ENCODE measurements at regions not wholly inside any gene's neighbourhood (a gene's known extent, or its start where the extent isn't known, plus 50 kb on each side); places are given as distances from the start of the nearest gene placed in this dataset.
"Not testable (repeated sequence)": the region's sequence is repeated elsewhere in the genome, so short reads cannot be mapped to it uniquely, and the experiment has no call there.

DNA sequence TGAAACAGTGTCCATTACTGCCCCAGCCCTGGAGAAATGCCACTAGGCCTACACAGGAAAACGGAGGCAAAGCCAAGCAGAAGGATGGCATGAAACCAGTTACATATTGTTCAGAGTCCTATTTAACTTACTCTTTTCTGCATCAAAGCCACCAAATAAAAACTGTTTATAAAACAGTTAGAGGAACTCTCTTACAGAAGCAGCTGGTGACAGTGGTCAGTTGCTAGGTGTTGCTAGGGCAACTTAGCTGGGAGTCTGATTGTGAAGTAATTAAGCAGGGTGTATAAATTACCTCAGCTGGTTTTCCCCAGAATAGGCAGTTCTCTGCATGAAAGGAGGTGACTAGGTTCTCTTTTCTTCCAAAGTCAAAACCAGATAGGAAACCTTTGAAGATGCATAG, 115.6 kb upstream of the ZBED5 start:
- no peaks in the 10 kb centered on the region for H3K4me1 ChIP-seq (ENCODE audit: control insufficient read depth, insufficient read depth, low read length)
- DNase-seq (ENCODE audit: low read depth, low spot score): no peak
- WGBS (ENCODE audit: insufficient coverage, insufficient read length): no CpG with 5 or more reads among the region's 1 CpG
- H3K27ac ChIP-seq (ENCODE audit: low read length): no peak overlapping the region
- H3K36me3 ChIP-seq (ENCODE audit: control insufficient read depth, insufficient read depth, low read length): no peaks in the 10 kb centered on the region
- H3K27me3 ChIP-seq (ENCODE audit: control insufficient read depth, insufficient read depth, low read length): no peaks in the 10 kb centered on the region
- no peak overlapping the region for H3K4me3 ChIP-seq (ENCODE audit: low read length)
- no peaks in the 10 kb centered on the region for H3K9me3 ChIP-seq (ENCODE audit: control insufficient read depth, insufficient read depth, low read length)

DNA sequence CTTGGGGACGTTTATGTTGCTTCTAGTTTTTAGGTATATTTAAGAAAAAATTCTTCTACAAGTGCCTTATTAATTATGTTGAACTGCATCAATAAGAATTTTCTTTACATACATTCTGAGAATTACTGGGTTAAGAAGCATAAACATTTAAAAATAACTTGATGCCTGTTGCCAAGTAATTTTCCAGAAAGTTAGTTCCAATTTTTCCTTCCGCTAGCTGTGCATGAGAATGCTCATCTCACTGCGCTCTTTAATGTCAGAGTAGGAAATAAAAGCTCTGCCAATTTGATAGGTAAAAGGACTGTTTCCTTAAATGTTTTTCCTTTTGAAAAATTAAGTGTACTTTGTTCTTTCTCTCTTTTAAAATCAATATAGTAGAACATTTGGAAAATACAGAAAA, 113.1 kb upstream of the ZBED5 start:
- no peaks in the 10 kb centered on the region for H3K4me1 ChIP-seq (ENCODE audit: control insufficient read depth, insufficient read depth, low read length)
- no peak overlapping the region for H3K4me3 ChIP-seq (ENCODE audit: low read length)
- WGBS (ENCODE audit: insufficient coverage, insufficient read length): no CpG with 5 or more reads among the region's 3 CpGs
- DNase-seq (ENCODE audit: low read depth, low spot score): no peak
- H3K9me3 ChIP-seq (ENCODE audit: control insufficient read depth, insufficient read depth, low read length): no peaks in the 10 kb centered on the region
- no peaks in the 10 kb centered on the region for H3K27me3 ChIP-seq (ENCODE audit: control insufficient read depth, insufficient read depth, low read length)
- H3K36me3 ChIP-seq (ENCODE audit: control insufficient read depth, insufficient read depth, low read length): no peaks in the 10 kb centered on the region
- H3K27ac ChIP-seq (ENCODE audit: low read length): no peak overlapping the region

DNA sequence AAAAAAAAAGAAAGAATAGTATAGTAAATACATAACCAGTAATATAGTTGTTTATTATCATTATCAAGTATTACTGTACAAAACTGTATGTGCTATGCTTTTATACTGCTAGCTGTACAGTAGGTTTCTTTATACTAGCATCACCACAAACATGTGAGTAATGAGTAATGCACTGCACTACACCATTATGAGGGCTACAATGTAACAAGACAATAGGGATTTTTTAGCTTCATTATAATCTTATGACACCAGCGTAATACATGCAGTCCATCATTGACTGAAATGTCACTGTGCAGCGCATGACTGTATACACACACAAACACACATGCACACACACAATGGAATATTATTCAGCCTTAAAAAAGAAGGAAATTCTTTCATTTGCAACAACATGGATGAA, 111.5 kb upstream of the ZBED5 start:
- no CpG with 5 or more reads among the region's 2 CpGs for WGBS (ENCODE audit: insufficient coverage, insufficient read length)

DNA sequence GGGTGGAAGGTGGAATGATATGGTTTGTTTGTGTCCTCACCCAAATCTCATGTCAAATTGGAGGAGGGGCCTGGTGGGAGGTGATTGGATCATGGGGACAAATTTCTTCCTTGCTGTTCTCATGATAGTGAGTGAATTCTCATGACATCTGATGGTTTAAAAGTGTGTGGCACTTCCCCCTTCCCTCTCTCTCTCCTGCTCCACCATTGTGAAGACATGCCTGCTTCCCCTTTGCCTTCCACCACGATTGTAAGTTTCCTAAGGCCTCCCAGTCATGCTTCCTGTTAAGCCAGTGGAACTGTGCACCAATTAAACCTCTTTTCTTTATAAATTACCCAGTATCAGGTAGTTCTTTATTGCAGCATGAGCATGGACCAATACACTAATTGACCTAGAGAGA, 99.0 kb upstream of the ZBED5 start:
- not testable (repeated sequence) for H3K36me3 ChIP-seq (ENCODE audit: control insufficient read depth, insufficient read depth, low read length); H3K27me3 ChIP-seq (ENCODE audit: control insufficient read depth, insufficient read depth, low read length); H3K9me3 ChIP-seq (ENCODE audit: control insufficient read depth, insufficient read depth, low read length); DNase-seq (ENCODE audit: low read depth, low spot score); H3K27ac ChIP-seq (ENCODE audit: low read length); H3K4me3 ChIP-seq (ENCODE audit: low read length); H3K4me1 ChIP-seq (ENCODE audit: control insufficient read depth, insufficient read depth, low read length)
- WGBS (ENCODE audit: insufficient coverage, insufficient read length): no CpG with 5 or more reads among the region's 1 CpG

More for the DNA sequence above, 111.5 kb upstream of the ZBED5 start:
- Histone ChIP-seq H3K27ac (ENCODE audit: low read length) (no peak overlapping the region), H3K4me1 (ENCODE audit: control insufficient read depth, insufficient read depth, low read length) (no peaks in the 10 kb centered on the region), H3K27me3 (ENCODE audit: control insufficient read depth, insufficient read depth, low read length) (no peaks in the 10 kb centered on the region), H3K4me3 (ENCODE audit: low read length) (no peak overlapping the region), H3K36me3 (ENCODE audit: control insufficient read depth, insufficient read depth, low read length) (no peaks in the 10 kb centered on the region), H3K9me3 (ENCODE audit: control insufficient read depth, insufficient read depth, low read length) (no peaks in the 10 kb centered on the region)
- no peak for DNase-seq (ENCODE audit: low read depth, low spot score)

DNA sequence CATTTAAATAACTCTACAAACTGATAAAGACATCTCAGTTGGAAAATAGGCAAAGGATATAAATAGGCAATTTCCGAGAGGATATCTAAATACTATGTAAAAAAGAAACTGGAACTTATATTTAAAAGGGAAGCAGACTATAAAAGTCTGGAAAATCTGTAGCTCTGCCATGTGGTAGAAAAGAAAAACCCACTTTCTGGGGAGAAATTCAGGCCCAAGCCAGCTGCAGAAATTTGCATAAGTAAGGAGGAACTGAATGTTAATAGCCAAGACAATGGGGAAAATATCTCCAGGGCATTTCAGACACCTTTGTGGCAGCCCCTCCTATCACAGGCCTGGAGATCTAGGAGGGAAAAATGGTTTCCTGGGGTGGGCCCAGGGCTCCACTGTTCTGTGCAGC, 97.8 kb upstream of the ZBED5 start:
- WGBS (ENCODE audit: insufficient coverage, insufficient read length): no CpG with 5 or more reads among the region's 1 CpG
- Histone ChIP-seq H3K9me3 (ENCODE audit: control insufficient read depth, insufficient read depth, low read length) (no peaks in the 10 kb centered on the region), H3K4me1 (ENCODE audit: control insufficient read depth, insufficient read depth, low read length) (no peaks in the 10 kb centered on the region), H3K27ac (ENCODE audit: low read length) (no peak overlapping the region), H3K36me3 (ENCODE audit: control insufficient read depth, insufficient read depth, low read length) (no peaks in the 10 kb centered on the region), H3K4me3 (ENCODE audit: low read length) (no peak overlapping the region), H3K27me3 (ENCODE audit: control insufficient read depth, insufficient read depth, low read length) (no peaks in the 10 kb centered on the region)
- DNase-seq (ENCODE audit: low read depth, low spot score): no peak

DNA sequence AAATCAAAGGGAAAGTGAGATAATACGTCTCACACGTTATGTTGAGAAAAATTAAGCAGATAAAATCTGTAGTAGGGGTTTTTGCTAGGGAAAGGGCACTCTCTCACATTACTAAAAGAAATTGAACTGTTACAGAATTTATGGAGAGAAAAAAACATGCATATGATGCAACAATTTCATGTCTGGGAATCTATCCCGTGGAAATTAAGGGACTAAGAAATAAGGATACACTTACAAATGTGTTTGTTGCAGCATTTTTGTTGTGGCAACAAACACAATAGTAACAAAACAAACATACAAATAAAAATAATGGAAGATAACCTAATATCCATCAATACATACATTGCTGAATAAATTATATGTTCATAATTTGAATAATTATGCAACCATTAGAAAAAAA, 96.3 kb upstream of the ZBED5 start:
- no peak for DNase-seq (ENCODE audit: low read depth, low spot score)
- no peaks in the 10 kb centered on the region for H3K4me1 ChIP-seq (ENCODE audit: control insufficient read depth, insufficient read depth, low read length)
- no peak overlapping the region for H3K27ac ChIP-seq (ENCODE audit: low read length)
- H3K27me3 ChIP-seq (ENCODE audit: control insufficient read depth, insufficient read depth, low read length): no peaks in the 10 kb centered on the region
- H3K36me3 ChIP-seq (ENCODE audit: control insufficient read depth, insufficient read depth, low read length): no peaks in the 10 kb centered on the region
- no peaks in the 10 kb centered on the region for H3K9me3 ChIP-seq (ENCODE audit: control insufficient read depth, insufficient read depth, low read length)
- WGBS (ENCODE audit: insufficient coverage, insufficient read length): no CpG with 5 or more reads among the region's 3 CpGs
- H3K4me3 ChIP-seq (ENCODE audit: low read length): no peak overlapping the region

DNA sequence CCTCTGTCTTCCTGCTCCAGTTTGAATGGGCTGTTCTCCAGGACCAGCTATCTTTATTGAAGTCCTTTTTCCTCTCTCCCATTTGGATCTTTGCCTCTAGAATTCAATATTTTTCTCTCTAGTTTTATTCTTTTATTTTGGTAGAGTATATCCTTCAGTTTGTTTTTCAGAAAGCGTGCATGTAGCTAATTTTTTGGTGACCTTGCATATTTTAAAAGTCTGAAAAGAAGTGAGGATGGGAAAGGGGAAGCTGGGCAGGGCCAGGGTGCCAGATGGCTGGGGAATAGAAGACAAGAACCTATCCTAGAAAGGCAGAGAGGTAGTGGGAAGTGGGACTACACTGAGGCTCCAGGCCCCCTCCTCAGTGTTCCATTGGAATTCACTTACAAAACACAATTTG, 95.0 kb upstream of the ZBED5 start:
- Histone ChIP-seq H3K4me3 (ENCODE audit: low read length) (no peak overlapping the region), H3K27ac (ENCODE audit: low read length) (no peak overlapping the region), H3K27me3 (ENCODE audit: control insufficient read depth, insufficient read depth, low read length) (no peaks in the 10 kb centered on the region), H3K4me1 (ENCODE audit: control insufficient read depth, insufficient read depth, low read length) (no peaks in the 10 kb centered on the region), H3K36me3 (ENCODE audit: control insufficient read depth, insufficient read depth, low read length) (no peaks in the 10 kb centered on the region), H3K9me3 (ENCODE audit: control insufficient read depth, insufficient read depth, low read length) (no peaks in the 10 kb centered on the region)
- no CpG with 5 or more reads among the region's 1 CpG for WGBS (ENCODE audit: insufficient coverage, insufficient read length)
- DNase-seq (ENCODE audit: low read depth, low spot score): no peak

DNA sequence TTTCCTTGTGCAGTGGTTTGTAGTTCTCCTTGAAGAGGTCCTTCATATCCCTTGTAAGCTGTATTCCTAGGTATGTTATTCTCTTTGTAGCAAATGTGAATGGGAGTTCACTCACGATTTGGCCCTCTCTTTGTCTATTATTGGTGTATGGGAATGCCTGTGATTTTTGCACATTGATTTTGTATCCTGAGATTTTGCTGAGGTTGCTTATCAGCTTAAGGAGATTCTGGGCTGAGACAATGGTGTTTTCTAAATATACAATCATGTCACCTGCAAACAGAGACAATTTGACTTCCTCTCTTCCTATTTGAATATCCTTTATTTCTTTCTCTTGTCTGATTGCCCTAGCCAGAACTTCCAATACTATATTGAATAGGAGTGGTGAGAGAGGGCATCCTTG, 90.1 kb upstream of the ZBED5 start:
- H3K27me3 ChIP-seq (ENCODE audit: control insufficient read depth, insufficient read depth, low read length); H3K36me3 ChIP-seq (ENCODE audit: control insufficient read depth, insufficient read depth, low read length); H3K27ac ChIP-seq (ENCODE audit: low read length); H3K4me1 ChIP-seq (ENCODE audit: control insufficient read depth, insufficient read depth, low read length); H3K4me3 ChIP-seq (ENCODE audit: low read length); DNase-seq (ENCODE audit: low read depth, low spot score); H3K9me3 ChIP-seq (ENCODE audit: control insufficient read depth, insufficient read depth, low read length): not testable (repeated sequence)
- WGBS (ENCODE audit: insufficient coverage, insufficient read length): no CpG with 5 or more reads among the region's 1 CpG

DNA sequence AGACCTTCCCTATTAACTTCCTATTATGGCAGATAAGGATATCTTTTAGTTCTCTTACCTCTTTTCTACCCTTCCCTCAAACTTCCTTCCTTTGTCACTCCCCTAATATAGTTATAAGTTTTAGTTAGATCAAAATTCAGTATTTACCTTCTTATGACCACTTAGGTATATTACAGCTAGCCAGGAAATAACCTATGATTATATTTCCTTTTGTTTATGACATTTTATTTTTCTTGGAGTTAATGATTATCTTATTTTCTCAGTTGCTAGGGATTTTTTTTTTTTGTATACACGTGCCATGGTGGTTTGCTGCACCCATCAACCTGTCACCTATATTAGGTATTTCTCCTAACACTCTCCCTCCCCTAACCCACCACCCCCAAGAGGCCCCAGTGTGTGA, 88.2 kb upstream of the ZBED5 start:
- no CpG with 5 or more reads among the region's 1 CpG for WGBS (ENCODE audit: insufficient coverage, insufficient read length)

DNA sequence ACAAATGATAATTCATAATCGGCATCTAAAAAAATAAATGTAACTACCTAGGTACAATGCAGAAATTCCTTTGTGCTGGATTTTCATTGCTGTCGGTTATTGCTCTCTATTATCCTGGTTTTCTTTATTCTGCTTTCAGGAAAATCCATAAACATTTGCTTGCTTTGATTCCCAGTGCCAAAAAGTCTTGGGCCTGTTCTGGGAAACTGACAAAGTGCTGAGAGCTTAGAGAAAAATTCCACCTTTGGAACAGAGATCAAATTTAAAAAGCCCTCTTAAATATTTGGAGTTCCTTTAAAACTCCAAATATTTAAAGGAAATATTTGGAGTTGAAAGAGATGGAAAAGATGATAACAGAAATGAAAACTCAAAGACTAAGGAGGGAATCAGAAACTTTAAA, 87.3 kb upstream of the ZBED5 start:
- Histone ChIP-seq H3K9me3 (ENCODE audit: control insufficient read depth, insufficient read depth, low read length) (no peaks in the 10 kb centered on the region), H3K27ac (ENCODE audit: low read length) (no peak overlapping the region), H3K4me1 (ENCODE audit: control insufficient read depth, insufficient read depth, low read length) (no peaks in the 10 kb centered on the region; the same call in 1 of the 2 replicates), H3K36me3 (ENCODE audit: control insufficient read depth, insufficient read depth, low read length) (no peaks in the 10 kb centered on the region), H3K4me3 (ENCODE audit: low read length) (no peak overlapping the region), H3K27me3 (ENCODE audit: control insufficient read depth, insufficient read depth, low read length) (no peaks in the 10 kb centered on the region)
- DNase-seq (ENCODE audit: low read depth, low spot score): no peak
- WGBS (ENCODE audit: insufficient coverage, insufficient read length): no CpG with 5 or more reads among the region's 2 CpGs

More for the DNA sequence above, 88.2 kb upstream of the ZBED5 start:
- Histone ChIP-seq H3K4me1 (ENCODE audit: control insufficient read depth, insufficient read depth, low read length) (no peaks in the 10 kb centered on the region; the same call in 1 of the 2 replicates), H3K27me3 (ENCODE audit: control insufficient read depth, insufficient read depth, low read length) (no peaks in the 10 kb centered on the region), H3K27ac (ENCODE audit: low read length) (no peak overlapping the region), H3K36me3 (ENCODE audit: control insufficient read depth, insufficient read depth, low read length) (no peaks in the 10 kb centered on the region), H3K4me3 (ENCODE audit: low read length) (no peak overlapping the region), H3K9me3 (ENCODE audit: control insufficient read depth, insufficient read depth, low read length) (no peaks in the 10 kb centered on the region)
- DNase-seq (ENCODE audit: low read depth, low spot score): no peak

DNA sequence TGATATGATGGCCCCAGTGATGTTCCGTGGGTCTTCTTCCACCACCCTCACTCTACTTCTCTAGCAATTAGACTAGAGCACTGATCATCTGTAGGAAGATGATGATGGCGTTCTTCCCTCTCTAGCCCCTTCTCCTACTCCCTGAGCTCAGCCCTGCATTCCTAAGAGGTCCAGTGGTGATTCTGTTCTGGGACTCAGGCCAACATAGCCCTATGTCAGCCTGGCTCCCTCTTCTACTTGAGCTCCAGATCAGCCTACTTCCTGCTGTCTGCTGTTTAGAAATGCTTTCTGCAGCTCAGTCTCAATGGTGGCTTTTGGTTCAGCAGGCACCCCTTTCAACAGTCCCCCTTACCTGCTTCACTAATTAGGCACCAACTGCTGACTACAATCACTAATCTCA, 86.1 kb upstream of the ZBED5 start:
- no peaks in the 10 kb centered on the region for H3K36me3 ChIP-seq (ENCODE audit: control insufficient read depth, insufficient read depth, low read length)
- no peak for DNase-seq (ENCODE audit: low read depth, low spot score)
- no CpG with 5 or more reads among the region's 2 CpGs for WGBS (ENCODE audit: insufficient coverage, insufficient read length)
- no peaks in the 10 kb centered on the region for H3K27me3 ChIP-seq (ENCODE audit: control insufficient read depth, insufficient read depth, low read length)
- no peak overlapping the region for H3K27ac ChIP-seq (ENCODE audit: low read length)
- no peak overlapping the region for H3K4me3 ChIP-seq (ENCODE audit: low read length)
- no peaks in the 10 kb centered on the region for H3K9me3 ChIP-seq (ENCODE audit: control insufficient read depth, insufficient read depth, low read length)
- H3K4me1 ChIP-seq (ENCODE audit: control insufficient read depth, insufficient read depth, low read length): no peaks in the 10 kb centered on the region; the same call in 1 of the 2 replicates

Measured in iPS DF 6.9 (cell line).